ENCODE measurements at regions not wholly inside any gene's neighbourhood (a gene's known extent, or its start where the extent isn't known, plus 50 kb on each side); places are given as distances from the start of the nearest gene placed in this dataset.

DNA sequence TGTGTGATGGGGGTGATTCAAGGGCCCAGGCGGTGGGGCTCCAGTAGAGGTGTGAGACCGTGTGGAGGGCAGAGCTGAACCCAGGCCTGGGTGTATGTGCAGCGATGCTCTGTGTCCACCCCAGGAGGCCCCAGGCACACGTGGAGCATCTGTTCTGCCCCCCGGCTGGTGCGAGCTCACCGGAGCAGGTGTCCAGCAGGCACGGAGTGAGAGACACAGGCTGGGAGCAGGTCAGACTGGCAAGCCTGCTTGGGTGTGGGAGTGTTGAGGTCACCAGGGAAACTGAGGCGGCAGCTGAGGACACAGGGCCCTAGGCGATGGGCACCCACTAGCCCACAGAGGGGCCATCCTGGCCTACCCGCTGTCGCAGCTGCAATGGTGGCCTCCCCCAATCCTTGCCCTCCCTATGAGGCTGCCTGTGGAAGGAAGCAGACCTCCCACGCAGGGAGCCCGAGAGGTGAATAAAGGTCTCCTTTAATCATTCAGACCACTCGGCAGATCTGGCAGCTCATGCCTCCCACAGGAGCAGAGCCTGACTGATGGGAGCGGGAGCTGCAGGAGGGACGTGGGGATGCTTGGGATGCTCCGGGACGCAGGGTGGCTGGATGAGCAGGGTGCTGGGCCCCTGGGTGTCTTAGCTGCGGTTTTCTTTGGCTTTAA, 1165.1 kb downstream of the BRD1 start:
- TF ChIP-seq POLR2A (IDR thresholded peaks at IDR 0.05) (no peak), EP300 (IDR thresholded peaks at IDR 0.05) (no peak)
- TF ChIP-seq, protein P1, sequence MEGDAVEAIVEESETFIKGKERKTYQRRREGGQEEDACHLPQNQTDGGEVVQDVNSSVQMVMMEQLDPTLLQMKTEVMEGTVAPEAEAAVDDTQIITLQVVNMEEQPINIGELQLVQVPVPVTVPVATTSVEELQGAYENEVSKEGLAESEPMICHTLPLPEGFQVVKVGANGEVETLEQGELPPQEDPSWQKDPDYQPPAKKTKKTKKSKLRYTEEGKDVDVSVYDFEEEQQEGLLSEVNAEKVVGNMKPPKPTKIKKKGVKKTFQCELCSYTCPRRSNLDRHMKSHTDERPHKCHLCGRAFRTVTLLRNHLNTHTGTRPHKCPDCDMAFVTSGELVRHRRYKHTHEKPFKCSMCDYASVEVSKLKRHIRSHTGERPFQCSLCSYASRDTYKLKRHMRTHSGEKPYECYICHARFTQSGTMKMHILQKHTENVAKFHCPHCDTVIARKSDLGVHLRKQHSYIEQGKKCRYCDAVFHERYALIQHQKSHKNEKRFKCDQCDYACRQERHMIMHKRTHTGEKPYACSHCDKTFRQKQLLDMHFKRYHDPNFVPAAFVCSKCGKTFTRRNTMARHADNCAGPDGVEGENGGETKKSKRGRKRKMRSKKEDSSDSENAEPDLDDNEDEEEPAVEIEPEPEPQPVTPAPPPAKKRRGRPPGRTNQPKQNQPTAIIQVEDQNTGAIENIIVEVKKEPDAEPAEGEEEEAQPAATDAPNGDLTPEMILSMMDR (IDR thresholded peaks at IDR 0.05): no peak
